ENCODE measurements at regions not wholly inside any gene's neighbourhood (a gene's known extent, or its start where the extent isn't known, plus 50 kb on each side); places are given as distances from the start of the nearest gene placed in this dataset.
"Not testable (repeated sequence)": the region's sequence is repeated elsewhere in the genome, so short reads cannot be mapped to it uniquely, and the experiment has no call there.

DNA sequence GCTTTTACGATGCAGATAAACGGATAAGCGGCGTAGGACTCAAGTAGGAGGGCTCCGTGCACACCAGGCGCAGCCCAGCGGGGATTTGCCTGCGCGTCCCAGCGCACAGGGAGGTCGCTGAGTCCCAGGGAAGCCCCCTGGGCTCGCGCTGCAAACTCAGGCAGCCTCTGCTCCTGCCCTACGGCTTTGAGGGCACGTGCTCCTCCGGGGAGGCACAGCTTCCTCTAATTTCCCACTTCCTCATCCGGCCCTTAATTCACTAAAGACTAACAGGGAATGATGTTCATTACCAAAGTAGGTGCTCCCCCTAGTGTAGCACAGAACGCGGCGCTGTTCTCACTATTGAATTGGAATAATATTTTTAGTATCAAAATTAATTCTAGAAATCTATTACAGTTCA lies 825.4 kb downstream of the KCNJ18 start:
- FAIRE-seq: no peak
- no peak overlapping the region for H3K4me3 ChIP-seq
- H3K4me1 ChIP-seq: no peaks in the 10 kb centered on the region
- WGBS (ENCODE audit: missing lambda C conversion rate): 31% methylated on average over 20 of the region's 20 CpGs
- no peaks in the 10 kb centered on the region for H3K9me3 ChIP-seq
- ChIA-PET CTCF (no interaction called here), POLR2A (no interaction called here)
- no peak overlapping the region for H3K27ac ChIP-seq
- DNase-seq (ENCODE audit: low read depth in 1 of 2, low spot score in 1 of 2): peak in 1 of 2 experiments; percentile 19
- TF ChIP-seq MAX (IDR thresholded peaks at IDR 0.05) (peak; percentile 27; the same call in 1 of the 2 replicates), CTCF (IDR thresholded peaks at IDR 0.05) (0 out of 3 replicates have a peak, but pooled peaks have one; percentile 11), JUNB (IDR thresholded peaks at IDR 0.05) (no peak), KDM1A (IDR thresholded peaks at IDR 0.05; ENCODE audit: low read depth) (no peak), CHD2 (IDR thresholded peaks at IDR 0.05; ENCODE audit: low read length, partially characterized antibody) (no peak), RAD21 (conservative IDR thresholded peaks at IDR 0.05 in 1 of 2, IDR thresholded peaks at IDR 0.05 in 1 of 2) (peak in 1 of 2 experiments; percentile 27; a peak in 1 of 5 replicates)
- ATAC-seq: no peak
- H3K4me2 ChIP-seq: peak overlapping the region; percentile 48; the same call in 2 of the 3 replicates

DNA sequence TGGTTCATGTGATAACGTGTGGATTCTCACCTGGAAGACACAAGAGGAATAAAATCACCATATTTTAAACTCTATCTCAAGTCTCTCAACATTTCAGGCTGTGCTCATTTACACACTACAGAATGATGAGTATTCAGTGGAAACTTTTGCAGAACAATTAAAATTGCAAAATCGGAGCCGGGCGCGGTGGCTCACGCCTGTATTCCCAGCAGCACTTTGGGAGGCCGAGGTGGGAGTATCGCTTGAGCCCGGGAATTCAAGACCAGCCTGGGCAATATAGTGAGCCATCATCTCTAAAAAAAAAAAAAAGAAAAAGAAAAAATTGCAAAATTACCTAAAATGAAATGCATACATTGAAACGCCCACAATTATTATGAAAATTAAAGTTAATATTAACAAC lies 825.9 kb downstream of the KCNJ18 start:
- Histone ChIP-seq H3K27ac (no peak overlapping the region), H3K4me3 (no peak overlapping the region), H3K4me1 (no peaks in the 10 kb centered on the region), H3K9me3 (no peaks in the 10 kb centered on the region), H3K4me2 (no peak overlapping the region)
- TF ChIP-seq HOXB5 (CRISPR knock-in tag; IDR thresholded peaks at IDR 0.05) (no peak), CTCF (IDR thresholded peaks at IDR 0.05) (0 out of 3 replicates have a peak, but pooled peaks have one; percentile 1), MAFK (IDR thresholded peaks at IDR 0.05; ENCODE audit: partially characterized antibody) (no peak), HOXA7 (CRISPR knock-in tag; IDR thresholded peaks at IDR 0.05) (no peak), ZSCAN20 (CRISPR knock-in tag; IDR thresholded peaks at IDR 0.05) (no peak), FOSL2 (IDR thresholded peaks at IDR 0.05) (no peak), FOSL2 (CRISPR knock-in tag; IDR thresholded peaks at IDR 0.05) (no peak)
- POLR2A ChIA-PET: no interaction called here
- 60% methylated on average over 10 of the region's 10 CpGs for WGBS (ENCODE audit: missing lambda C conversion rate)
- ATAC-seq: no peak
- CTCF ChIA-PET: no interaction called here
- DNase-seq (ENCODE audit: low read depth in 1 of 2, low spot score in 1 of 2): no peak
- peak; percentile 51 for FAIRE-seq

GRCh38 chr17:22548873-22549272 lies 856.5 kb downstream of the KCNJ18 start:
- H3K27ac ChIP-seq; H3K4me2 ChIP-seq; CTCF ChIA-PET; H3K4me3 ChIP-seq; POLR2A ChIA-PET; DNase-seq (ENCODE audit: low read depth in 1 of 2, low spot score in 1 of 2); H3K9me3 ChIP-seq; FAIRE-seq; H3K4me1 ChIP-seq: not testable (repeated sequence)
- WGBS (ENCODE audit: missing lambda C conversion rate): 16% methylated on average over 1 of the region's 1 CpG
- ATAC-seq: peak in 1 of 2 experiments; percentile 67; a peak in 2 of 6 replicates
- peak; percentile 11 to 28; a peak in 2 of 5 replicates for TF ChIP-seq RAD21 (conservative IDR thresholded peaks at IDR 0.05 in 1 of 2, IDR thresholded peaks at IDR 0.05 in 1 of 2)
- TF ChIP-seq CTCF (IDR thresholded peaks at IDR 0.05): peak; percentile 29; the same call in 2 of the 3 replicates

- 52% methylated on average over 23 of the region's 23 CpGs for WGBS (ENCODE audit: missing lambda C conversion rate)
These were observed 859.5 kb downstream of the KCNJ18 start for GRCh38 chr17:22551695-22552415.

More at GRCh38 chr17:22551695-22552415, 859.5 kb downstream of the KCNJ18 start:
- ATAC-seq; DNase-seq (ENCODE audit: low read depth in 1 of 2, low spot score in 1 of 2); H3K4me3 ChIP-seq; POLR2A ChIA-PET; H3K4me2 ChIP-seq; CTCF ChIA-PET; H3K9me3 ChIP-seq; H3K4me1 ChIP-seq; FAIRE-seq; H3K27ac ChIP-seq: not testable (repeated sequence)
